Daoy (cell line): ENCODE measurements at regions not wholly inside any gene's neighbourhood (a gene's known extent, or its start where the extent isn't known, plus 50 kb on each side); places are given as distances from the start of the nearest gene placed in this dataset.
"Not testable (repeated sequence)": the region's sequence is repeated elsewhere in the genome, so short reads cannot be mapped to it uniquely, and the experiment has no call there.

Experiments
- DNase-seq: peaks from one replicate; pipeline ENCODE4 v3.0.0-alpha.2; 2015; ENCODE audit warnings: low read depth

GRCh38 chr4:126344472-126344871 is 1029.7 kb downstream of the FAT4 start:
- DNase-seq: no peak

- DNase-seq: no peak
These were observed 1031.9 kb downstream of the FAT4 start for GRCh38 chr4:126346654-126347053.

DNA sequence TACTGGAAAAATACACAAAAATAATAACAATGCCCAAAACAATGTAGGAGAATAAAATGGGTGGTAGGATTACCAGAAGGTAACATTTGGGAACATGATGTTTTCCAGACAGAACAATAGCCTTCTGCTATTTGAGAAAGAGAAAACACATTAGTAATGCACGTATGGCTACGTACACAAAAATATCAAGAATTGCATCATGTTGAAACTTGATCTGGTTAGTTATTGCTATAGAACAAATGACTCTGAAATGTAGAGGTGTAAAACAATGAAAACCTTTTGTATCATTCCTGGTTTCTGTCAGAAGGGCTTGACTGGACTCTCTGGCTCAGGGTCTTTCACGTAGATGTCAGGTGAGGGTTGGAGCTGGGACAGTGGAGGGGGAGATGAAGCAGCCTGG is 1040.0 kb downstream of the FAT4 start:
- DNase-seq: no peak

DNA sequence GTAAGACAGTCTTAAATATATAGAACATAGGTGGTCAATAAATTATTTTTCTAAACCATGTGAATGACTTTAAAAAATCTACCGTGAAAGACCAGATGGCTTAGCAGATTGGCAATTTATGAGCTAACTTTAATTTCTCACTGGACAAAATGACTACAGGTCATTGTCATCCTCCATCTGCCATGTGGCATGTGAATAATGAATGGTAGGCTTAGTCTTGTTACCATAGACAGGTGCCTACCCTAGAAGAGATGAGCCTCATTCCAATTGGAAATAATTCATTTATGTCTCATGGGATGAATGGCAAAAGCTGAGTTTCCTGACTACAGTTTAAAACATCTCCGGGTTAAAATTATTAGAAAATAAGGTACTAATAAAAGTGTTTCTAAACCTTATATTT is 1043.3 kb downstream of the FAT4 start:
- DNase-seq: no peak

DNA sequence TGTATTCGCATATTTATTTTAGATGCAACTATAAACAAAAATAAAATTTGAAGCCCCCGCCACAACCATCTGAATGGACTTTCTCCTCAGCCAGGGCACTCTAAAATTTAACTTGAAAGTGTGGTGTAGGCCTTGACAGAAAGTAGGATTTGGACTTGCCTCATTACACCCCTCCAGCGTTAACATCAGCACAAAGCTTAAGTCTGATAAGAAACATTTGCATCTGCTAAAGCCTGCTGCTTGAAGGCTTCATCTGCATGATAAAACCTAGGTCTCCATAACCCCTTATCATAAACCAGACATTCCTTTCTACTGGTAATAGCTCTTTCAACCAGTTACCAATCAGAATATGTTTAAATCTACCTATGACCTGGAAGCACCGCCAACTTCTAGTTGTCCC is 1046.5 kb downstream of the FAT4 start:
- no peak for DNase-seq

GRCh38 chr4:126364311-126364911 is 1049.7 kb downstream of the FAT4 start:
- DNase-seq: no peak

DNA sequence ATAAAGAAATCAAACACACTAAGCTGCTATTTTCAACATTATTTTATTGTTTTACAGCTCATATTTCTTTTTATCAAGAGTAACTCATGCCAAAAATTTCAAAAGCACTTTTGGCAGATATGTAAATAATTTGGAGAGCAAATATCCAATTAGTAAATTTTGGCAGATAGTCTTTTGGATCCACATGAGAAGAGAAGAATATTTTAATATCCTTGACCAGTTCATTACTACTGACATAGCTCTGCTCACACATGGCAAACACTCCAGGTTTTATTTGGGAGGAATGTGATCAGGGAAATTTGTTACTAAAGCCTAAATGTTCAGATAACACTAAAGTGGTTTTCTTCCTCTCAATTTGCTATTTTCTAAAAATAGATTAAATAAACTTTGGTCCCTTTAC is 1054.3 kb downstream of the FAT4 start:
- no peak for DNase-seq

- no peak for DNase-seq
These were observed 1057.9 kb downstream of the FAT4 start for GRCh38 chr4:126372634-126373033.

DNA sequence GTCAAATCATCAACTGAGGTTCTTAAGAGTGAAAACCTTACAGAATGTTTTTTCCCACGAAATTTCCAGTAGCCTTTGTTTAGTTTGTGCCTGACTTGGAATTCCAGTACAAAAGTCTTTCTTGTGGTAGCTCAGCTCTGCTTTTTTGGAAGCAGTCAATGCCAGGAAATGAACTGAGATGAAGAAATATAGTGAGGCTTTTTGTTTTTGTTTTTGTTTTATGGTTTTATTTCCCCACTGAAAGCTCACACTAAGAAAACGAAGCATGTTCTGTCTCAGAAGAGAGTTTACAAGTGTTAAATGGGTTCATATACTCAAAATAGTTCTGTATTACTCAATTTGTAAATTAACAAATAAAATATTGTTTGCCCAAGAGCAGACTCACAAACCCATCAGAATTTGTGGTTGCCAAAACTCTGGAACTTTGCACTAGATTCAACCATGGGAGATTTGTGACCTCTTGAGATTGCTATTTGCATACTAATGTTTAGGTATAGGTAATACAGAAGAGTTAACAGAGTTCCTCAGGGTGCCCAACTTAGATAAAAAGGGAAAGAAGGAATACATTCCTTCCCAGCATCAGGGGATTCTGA is 1060.8 kb downstream of the FAT4 start:
- no peak for DNase-seq

DNA sequence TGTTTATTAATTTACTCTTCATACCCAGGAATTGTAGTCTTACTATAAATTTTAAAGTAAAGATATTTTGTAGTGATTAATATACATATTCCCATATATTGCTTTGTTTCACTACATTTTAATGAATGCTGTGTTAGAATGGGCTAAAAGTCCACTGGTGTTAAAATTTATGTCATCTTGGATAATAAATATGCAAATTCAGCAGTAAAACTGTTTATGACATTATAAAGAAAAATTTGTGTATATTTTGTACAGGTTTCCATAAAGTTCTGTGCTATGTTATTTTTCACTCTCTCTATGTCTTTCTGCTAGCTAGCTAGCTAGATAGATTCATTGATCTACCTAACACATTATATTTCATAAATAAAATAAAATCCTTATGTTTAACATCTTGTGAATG is 1071.2 kb downstream of the FAT4 start:
- no peak for DNase-seq

DNA sequence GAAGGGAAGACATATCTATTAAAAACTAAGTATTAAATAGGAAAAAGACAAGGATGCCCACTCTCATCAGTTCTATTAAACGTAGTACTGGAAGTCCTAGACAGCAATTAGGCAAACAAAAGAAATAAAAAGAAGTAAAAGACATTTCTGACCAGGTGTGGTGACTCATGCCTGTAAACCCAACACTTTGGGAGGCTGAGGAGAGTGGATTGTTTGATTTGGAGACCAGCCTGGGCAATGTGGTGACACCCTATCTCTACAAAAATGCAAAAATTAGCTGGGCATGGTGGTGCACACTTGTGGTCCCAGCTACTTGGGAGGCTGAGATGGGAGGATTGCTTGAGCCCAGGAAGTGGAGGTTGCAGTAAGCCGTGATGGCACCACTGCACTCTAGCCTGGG is 1071.8 kb downstream of the FAT4 start:
- no peak for DNase-seq

- no peak for DNase-seq
These were observed 1080.9 kb downstream of the FAT4 start for GRCh38 chr4:126395664-126396063.

DNA sequence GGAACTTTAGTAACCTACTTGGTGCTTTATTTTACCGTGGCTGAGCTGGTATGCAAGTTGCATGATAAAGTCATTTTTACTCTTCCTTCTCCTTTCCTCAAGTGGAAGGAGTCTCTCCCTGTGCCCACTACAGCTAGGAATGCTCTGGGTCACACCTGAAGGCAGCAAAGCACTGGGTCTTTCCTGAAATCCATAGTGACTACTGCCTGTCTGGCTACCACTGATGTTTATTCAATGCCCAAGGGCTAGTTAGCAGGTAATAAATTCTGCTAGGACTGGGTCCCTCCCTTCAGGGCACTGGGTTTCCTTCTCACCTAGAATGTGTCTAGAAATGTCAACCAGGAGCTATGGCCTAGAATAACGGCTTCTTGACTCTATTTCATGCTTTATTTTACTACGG is 1081.4 kb downstream of the FAT4 start:
- no peak for DNase-seq

GRCh38 chr4:126396703-126397102 is 1081.9 kb downstream of the FAT4 start:
- DNase-seq: no peak

DNA sequence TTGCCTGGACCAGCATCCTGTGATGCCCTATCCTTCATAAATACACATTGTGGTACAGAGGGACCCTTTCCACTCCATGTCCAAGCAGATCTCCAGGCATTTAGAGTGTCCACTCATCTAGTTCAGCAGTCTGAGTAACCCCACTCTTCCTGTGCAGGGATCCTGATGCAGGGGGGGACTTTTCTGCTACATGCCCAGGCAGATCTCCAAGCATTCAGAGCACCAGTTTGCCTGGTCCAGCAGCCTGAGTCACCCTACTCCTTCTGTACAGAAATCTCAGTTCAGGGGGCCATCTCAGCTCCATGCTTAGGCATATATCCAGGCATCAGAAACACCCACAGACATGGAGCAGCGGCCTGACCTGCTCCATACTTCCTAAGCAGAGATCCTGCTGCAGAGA is 1089.8 kb downstream of the FAT4 start:
- DNase-seq: no peak

DNA sequence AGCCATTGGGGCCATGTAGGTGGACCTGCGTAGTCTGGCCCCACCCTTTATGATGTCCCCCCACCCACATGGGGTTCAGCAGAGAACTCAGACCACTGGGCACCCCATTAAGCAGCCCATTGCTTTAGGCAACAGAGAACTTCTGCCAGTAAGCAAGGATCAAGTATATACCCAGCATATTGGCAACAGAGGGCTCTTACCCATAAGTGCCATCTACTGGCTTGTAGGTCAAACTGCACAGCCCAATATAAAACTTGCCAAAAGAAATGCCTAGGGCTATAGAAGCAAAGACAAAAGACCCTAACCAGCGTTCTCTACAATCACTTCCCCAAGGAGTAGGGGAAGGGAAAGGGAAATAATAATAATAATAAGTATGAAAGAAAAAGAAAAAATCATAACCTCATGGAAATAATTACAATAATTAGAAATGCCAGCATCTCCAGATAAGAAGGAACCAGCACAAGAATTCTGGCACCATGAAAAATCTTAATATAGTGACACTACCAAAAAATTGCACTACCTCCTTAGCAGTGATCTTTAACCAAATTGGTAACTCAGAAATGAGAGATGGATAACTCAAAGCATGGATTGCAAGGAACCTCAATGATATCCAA is 1090.7 kb downstream of the FAT4 start:
- no peak for DNase-seq

DNA sequence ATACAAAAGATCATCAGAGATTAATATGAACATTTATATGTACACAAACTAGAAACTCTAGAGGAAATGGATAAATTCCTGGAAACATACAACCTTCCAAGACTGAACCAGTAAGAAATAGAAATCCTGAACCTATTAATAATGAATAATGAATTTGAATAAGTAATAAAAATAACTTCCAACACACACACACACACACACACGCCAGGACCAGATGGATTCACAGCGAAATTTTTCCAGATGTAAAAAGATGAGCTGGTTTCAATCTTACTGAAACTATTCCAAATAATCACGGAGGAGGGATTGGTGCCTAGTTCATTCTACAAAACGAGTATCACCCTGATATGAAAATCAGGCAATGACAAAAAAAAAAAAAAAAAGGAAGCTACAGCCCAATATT is 1095.0 kb downstream of the FAT4 start:
- no peak for DNase-seq

DNA sequence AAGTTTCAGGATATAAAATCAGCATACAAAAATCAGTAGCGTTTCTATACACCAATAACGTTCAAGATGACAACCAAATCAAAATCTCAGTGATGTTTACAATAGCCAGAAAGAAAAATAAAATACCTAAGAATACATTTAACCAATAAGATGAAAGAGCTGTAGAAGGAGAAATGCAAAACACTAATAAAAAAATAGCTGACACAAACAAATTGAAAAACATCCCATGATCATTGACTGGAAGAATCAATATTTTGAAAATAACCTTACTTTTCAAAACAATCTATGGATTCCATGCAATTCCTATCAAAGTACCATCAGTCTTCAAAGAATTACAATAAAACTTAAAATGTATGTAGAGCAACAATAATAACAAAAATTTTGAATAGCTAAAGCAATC is 1096.3 kb downstream of the FAT4 start:
- DNase-seq: no peak

DNA sequence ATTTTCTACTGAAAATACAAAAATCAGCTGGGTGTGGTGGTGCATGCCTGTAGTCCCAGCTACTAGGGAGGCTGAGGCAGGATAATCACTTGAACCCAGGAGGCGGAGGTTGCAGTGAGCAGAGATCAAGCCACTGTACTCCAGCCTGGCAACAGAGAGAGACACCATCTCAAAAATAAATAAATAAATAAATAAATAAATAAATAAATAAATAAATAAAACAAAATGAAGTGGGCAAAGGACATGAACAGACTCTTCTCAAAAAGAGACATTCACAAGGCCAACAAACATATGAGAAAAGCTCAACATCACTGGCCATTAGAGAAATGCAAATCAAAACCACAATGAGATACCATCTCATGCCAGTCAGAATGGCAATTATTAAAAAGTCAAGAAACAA is 1097.6 kb downstream of the FAT4 start:
- DNase-seq: not testable (repeated sequence)

DNA sequence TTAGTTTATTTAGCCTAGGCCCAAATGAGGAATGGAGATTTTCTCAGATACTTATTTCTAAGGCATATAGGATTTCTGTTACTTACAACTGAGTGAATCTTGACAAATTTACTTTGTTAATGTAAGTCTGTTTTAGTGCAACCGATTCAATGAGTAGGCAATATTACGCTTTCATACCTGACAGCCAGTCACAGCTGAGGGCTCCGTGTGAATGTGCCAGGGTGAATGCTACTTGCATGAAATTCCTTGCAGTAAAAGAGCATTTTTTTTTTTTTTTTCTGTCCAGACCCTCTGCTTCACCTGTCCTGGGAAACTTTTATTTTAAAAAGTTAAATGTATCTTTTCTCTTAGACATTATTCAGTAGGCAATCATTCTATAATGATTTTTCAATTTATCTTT is 1100.0 kb downstream of the FAT4 start:
- DNase-seq: no peak

DNA sequence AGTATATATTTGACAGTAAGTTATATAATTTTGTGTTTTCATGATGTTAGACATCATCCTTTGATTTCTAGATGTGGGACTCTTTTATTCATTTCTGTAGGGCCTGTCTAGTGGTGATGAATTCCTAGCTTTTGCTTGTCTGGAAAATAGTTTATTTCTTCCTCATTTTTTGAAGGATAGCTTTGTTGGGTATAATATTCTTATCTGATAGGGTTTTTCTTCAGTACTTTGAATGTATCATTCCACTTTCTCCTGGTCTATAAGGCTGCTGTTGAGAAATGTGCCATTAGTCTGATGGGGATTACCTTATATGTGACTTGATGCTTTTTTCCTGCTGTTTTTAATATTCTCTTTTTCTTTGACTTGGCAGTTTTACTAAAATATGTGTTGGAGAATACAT is 1104.5 kb downstream of the FAT4 start:
- no peak for DNase-seq

DNA sequence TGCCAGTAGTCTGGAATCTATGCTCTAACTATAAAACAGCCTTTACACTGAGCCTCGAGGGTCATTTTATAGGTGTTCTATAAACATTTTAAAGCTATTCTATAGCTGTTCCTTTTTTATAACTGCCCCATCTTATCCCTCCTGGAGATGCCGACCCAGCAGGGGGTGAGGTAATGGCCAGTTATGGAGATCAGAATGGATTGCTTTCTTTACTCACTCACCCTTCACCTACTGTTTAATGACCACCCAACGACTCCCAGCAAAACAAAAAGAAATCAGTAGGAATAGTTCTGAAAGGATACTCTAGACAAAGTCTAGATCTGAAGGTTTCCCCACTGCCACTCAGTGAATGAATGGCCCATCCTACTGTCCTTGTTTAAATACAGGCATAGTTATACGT is 1113.1 kb downstream of the FAT4 start:
- no peak for DNase-seq

DNA sequence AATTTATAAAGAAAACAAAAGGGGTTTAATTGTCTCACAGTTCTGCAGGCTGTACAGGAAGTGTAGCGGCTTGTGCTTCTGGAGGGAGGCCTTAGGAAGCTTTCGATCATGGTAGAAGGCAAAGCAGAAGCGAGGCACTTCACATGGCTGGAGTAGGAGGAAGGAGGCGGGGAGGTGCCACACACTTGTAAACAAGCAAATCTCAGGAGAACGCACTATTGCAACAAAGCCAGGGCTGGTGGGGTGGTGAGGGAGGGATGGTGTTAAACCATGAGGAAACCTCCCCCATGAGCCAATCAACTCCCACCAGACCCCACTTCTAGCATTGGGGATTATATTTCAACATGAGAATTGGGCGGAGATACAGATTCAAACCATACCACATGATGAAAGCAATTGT is 1116.3 kb downstream of the FAT4 start:
- no peak for DNase-seq

DNA sequence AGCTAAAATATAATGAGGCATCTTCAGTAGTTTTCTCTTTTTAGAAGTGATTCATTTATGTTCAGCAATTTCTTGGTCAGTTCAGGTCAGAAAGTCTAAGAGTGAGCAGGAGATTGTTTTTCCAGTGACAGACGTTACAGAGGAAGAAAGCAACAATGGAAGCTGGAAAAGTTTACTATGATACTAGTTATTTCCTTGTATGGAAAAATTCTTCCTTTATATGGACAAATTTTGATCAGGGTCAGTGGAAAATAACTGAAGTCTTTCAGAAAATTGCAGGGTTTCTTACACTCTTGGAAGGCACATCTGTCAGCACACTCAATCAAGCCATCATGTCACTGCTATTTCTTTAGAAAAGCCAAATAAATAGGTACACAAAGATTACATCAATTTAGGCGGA is 1120.7 kb downstream of the FAT4 start:
- no peak for DNase-seq
